Smooth muscle cell (in vitro differentiated cells): ENCODE measurements at regions not wholly inside any gene's neighbourhood (a gene's known extent, or its start where the extent isn't known, plus 50 kb on each side); places are given as distances from the start of the nearest gene placed in this dataset. TPM values are rescaled to one million over a fixed set of nuclear protein-coding genes. Genes with fewer than 3 reads are reported as not detected.

Source experiments
- DNase-seq: peaks from one replicate; lab custom pipeline; 2025; ENCODE audit not compliant: unreplicated experiment; lab: John Stamatoyannopoulos, UW
- H2AFZ ChIP-seq: fragments of 200-600 bp; sonication (generic); 2 replicates; pipeline ENCODE4 v1.6.0; 2016; ENCODE audit warnings: antibody characterized with exemption, low read depth, mild to moderate bottlenecking
- H3F3A ChIP-seq: fragments of 200-600 bp; sonication (generic); 2 replicates; pipeline ENCODE4 v1.6.0; 2017; ENCODE audit warnings: antibody characterized with exemption, low read depth
- H3K27ac ChIP-seq: fragments of 200-600 bp; sonication (generic); 2 replicates; pipeline ENCODE4 v1.5.1; 2016; ENCODE audit warnings: low read depth, mild to moderate bottlenecking
- H3K27me3 ChIP-seq: fragments of 200-600 bp; sonication (generic); 2 replicates; pipeline ENCODE4 v1.6.1; 2016; ENCODE audit warnings: low read depth, mild to moderate bottlenecking
- H3K36me3 ChIP-seq: fragments of 200-600 bp; sonication (generic); 2 replicates; pipeline ENCODE4 v1.5.1; 2016; ENCODE audit warnings: low read depth
- H3K4me1 ChIP-seq: fragments of 200-600 bp; sonication (generic); 2 replicates; pipeline ENCODE4 v1.5.1; 2016; ENCODE audit warnings: low read depth
- H3K4me2 ChIP-seq: fragments of 200-600 bp; sonication (generic); 2 replicates; pipeline ENCODE4 v1.6.0; 2016; ENCODE audit warnings: mild to moderate bottlenecking
- H3K4me3 ChIP-seq: fragments of 200-600 bp; sonication (generic); 2 replicates; pipeline ENCODE4 v1.5.1; 2016; ENCODE audit warnings: mild to moderate bottlenecking
- H3K79me2 ChIP-seq: fragments of 200-600 bp; sonication (generic); 2 replicates; pipeline ENCODE4 v1.6.0; 2016; ENCODE audit warnings: low read depth, mild to moderate bottlenecking
- H3K9ac ChIP-seq: fragments of 200-600 bp; sonication (generic); 2 replicates; pipeline ENCODE4 v1.6.0; 2016; ENCODE audit warnings: low read depth
- H3K9me3 ChIP-seq: fragments of 200-600 bp; sonication (generic); replicated peaks from 2 replicates; pipeline ENCODE4 v1.5.1; 2016; ENCODE audit warnings: low read depth
- H4K20me1 ChIP-seq: fragments of 200-600 bp; sonication (generic); 2 replicates; pipeline ENCODE4 v1.6.0; 2016; ENCODE audit warnings: low read depth
- WGBS: methylation state at CpG from one replicate; pipeline ENCODE4 v1.1.7; 2016; ENCODE audit warnings: low lambda C conversion rate; 5-methylcytosine and 5-hydroxymethylcytosine counted together
- microRNA-seq: library from miRNA; unstranded; fragments of <30 nt; microRNA quantifications from one replicate; pipeline ENCODE4, GENCODE V29; 2016; ENCODE audit warnings: borderline number of aligned reads
- small RNA-seq: library from RNA; depleted of rRNA; stranded (forward); fragments of <200 nt; gene quantifications from one replicate; pipeline ENCODE3, GENCODE V24; 2014
- TF ChIP-seq, protein P1 (sequence below): fragments of 200-600 bp; sonication (generic); IDR thresholded peaks from 2 replicates; pipeline ENCODE4 v1.5.1; 2017; ENCODE audit warnings: borderline replicate concordance, mild to moderate bottlenecking, antibody characterized with exemption; ENCODE audit not compliant: insufficient read depth, poor library complexity, severe bottlenecking

DNA sequence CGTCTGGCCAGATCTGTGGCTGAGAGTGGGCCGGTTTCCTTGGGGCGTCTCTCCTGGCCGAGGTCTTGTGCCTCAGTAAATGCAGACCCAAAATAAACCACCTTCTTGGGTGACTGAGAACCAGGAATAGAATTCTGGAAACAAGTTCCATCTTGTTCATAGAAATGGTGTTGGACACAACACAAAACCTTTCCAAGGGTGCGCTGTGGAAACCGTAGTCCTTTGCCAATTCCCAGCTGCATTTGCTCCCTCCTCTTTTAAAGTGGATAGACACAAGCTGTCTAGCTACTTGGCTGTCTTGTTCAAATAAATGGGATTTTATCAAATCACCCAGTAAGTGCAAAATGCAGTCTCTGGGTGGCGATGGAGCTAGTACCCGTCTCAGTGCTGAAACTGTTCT is 300.2 kb downstream of the SHANK2 start:
- Histone ChIP-seq H3K4me3 (no peak overlapping the region), H2AFZ (no peak overlapping the region), H4K20me1 (no peaks in the 10 kb centered on the region), H3F3A (no peaks in the 10 kb centered on the region), H3K27ac (no peak overlapping the region), H3K4me2 (no peak overlapping the region), H3K27me3 (no peaks in the 10 kb centered on the region), H3K9ac (no peak overlapping the region), H3K9me3 (no peaks in the 10 kb centered on the region), H3K4me1 (no peaks in the 10 kb centered on the region), H3K79me2 (no peaks in the 10 kb centered on the region), H3K36me3 (no peaks in the 10 kb centered on the region)
- TF ChIP-seq, protein P1, sequence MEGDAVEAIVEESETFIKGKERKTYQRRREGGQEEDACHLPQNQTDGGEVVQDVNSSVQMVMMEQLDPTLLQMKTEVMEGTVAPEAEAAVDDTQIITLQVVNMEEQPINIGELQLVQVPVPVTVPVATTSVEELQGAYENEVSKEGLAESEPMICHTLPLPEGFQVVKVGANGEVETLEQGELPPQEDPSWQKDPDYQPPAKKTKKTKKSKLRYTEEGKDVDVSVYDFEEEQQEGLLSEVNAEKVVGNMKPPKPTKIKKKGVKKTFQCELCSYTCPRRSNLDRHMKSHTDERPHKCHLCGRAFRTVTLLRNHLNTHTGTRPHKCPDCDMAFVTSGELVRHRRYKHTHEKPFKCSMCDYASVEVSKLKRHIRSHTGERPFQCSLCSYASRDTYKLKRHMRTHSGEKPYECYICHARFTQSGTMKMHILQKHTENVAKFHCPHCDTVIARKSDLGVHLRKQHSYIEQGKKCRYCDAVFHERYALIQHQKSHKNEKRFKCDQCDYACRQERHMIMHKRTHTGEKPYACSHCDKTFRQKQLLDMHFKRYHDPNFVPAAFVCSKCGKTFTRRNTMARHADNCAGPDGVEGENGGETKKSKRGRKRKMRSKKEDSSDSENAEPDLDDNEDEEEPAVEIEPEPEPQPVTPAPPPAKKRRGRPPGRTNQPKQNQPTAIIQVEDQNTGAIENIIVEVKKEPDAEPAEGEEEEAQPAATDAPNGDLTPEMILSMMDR: no peak
- WGBS: 94% methylated on average over 8 of the region's 8 CpGs
- no peak for DNase-seq

DNA sequence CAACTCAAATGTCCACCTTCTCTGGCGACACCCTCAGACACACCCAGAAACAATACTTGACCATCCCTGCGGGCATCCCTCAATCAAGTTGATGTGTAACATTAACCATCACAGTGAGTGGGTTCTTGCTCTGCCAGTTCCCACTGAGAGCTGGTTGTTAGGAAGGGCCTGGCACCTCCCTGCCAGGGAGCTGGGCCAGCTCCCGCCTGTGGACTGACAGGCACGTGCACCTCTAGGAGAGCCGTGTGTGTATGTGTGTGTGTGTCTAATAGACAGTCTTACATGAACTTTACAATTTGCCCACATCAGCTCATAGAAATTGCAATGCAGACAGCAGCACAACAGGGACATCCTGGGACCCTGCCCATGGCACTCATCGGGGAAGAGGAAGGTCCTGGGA is 298.7 kb downstream of the SHANK2 start:
- Histone ChIP-seq H3K4me2 (no peak overlapping the region), H3K4me1 (no peaks in the 10 kb centered on the region), H3K27ac (no peak overlapping the region), H3K9me3 (no peaks in the 10 kb centered on the region), H2AFZ (no peak overlapping the region), H3F3A (no peaks in the 10 kb centered on the region), H3K27me3 (no peaks in the 10 kb centered on the region), H3K9ac (no peak overlapping the region), H3K4me3 (no peak overlapping the region), H3K36me3 (no peaks in the 10 kb centered on the region), H4K20me1 (no peaks in the 10 kb centered on the region), H3K79me2 (no peaks in the 10 kb centered on the region)
- DNase-seq: no peak
- 89% methylated on average over 6 of the region's 6 CpGs for WGBS
- TF ChIP-seq, protein P1: no peak

DNA sequence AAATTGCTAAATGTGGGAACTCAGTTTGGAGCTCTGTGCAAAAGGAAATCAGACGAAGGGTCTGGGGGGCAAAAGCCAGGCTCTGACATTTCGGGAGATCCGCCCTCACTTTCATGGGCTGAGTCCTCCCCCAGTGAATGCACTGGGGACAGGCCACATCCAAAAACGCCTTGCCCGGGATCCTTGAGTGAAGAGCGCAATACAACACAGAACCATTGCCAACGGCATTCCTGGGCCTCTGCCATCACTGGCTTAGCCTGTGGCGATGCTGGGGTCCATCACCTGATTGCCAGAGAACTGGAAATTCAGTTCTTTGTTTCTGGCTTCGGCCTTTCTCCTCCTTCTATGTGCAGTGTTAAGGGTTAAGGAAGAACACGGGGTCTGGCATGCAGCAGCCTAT is 297.9 kb downstream of the SHANK2 start:
- Histone ChIP-seq H3K4me3 (no peak overlapping the region), H3K27ac (no peak overlapping the region), H3K27me3 (no peaks in the 10 kb centered on the region), H3K4me1 (no peaks in the 10 kb centered on the region), H2AFZ (no peak overlapping the region), H3K9me3 (no peaks in the 10 kb centered on the region), H3K9ac (no peak overlapping the region), H3K36me3 (no peaks in the 10 kb centered on the region), H3K79me2 (no peaks in the 10 kb centered on the region), H3K4me2 (no peak overlapping the region), H4K20me1 (no peaks in the 10 kb centered on the region), H3F3A (no peaks in the 10 kb centered on the region)
- DNase-seq: no peak
- WGBS: 94% methylated on average over 10 of the region's 10 CpGs
- TF ChIP-seq, protein P1: no peak

Small RNA genes in the stretch of these regions (microRNA-seq; reads per million reads assigned to microRNA genes)
- gene MIR3664: not detected

Small RNA genes in the stretch of these regions (small RNA-seq; reads per million reads assigned to genes)
- gene MIR3664: 0.16 reads per million
- not detected for gene RF00019
